IPS-20b (cell line): ENCODE measurements at regions not wholly inside any gene's neighbourhood (a gene's known extent, or its start where the extent isn't known, plus 50 kb on each side); places are given as distances from the start of the nearest gene placed in this dataset.
"Not testable (repeated sequence)": the region's sequence is repeated elsewhere in the genome, so short reads cannot be mapped to it uniquely, and the experiment has no call there.

ENCODE experiments used
- H3K27ac ChIP-seq: one replicate; pipeline ENCODE4 v1.5.1; 2013; ENCODE audit warnings: low read length
- H3K27me3 ChIP-seq: 2 replicates; pipeline ENCODE4 v1.6.1; 2013; ENCODE audit warnings: mild to moderate bottlenecking, low read length, inconsistent platforms; ENCODE audit not compliant: insufficient read depth
- H3K36me3 ChIP-seq: 2 replicates; pipeline ENCODE4 v1.6.1; 2013; ENCODE audit warnings: low read depth, mild to moderate bottlenecking, inconsistent platforms, low read length, moderate library complexity; ENCODE audit not compliant: insufficient read depth
- H3K4me1 ChIP-seq: 2 replicates; pipeline ENCODE4 v1.6.1; 2013; ENCODE audit warnings: mild to moderate bottlenecking, control low read depth, inconsistent platforms, low read length, moderate library complexity; ENCODE audit not compliant: insufficient read depth
- H3K4me3 ChIP-seq: 2 replicates; pipeline ENCODE4 v1.5.1; 2013; ENCODE audit warnings: mild to moderate bottlenecking, low read length, inconsistent platforms
- H3K9ac ChIP-seq: 2 replicates; pipeline ENCODE4 v1.6.1; 2013; ENCODE audit warnings: low read depth, mild to moderate bottlenecking, inconsistent platforms, low read length, moderate library complexity
- H3K9me3 ChIP-seq: 2 replicates; pipeline ENCODE4 v1.6.1; 2013; ENCODE audit warnings: mild to moderate bottlenecking, low read depth, low read length, inconsistent platforms; ENCODE audit not compliant: insufficient read depth

DNA sequence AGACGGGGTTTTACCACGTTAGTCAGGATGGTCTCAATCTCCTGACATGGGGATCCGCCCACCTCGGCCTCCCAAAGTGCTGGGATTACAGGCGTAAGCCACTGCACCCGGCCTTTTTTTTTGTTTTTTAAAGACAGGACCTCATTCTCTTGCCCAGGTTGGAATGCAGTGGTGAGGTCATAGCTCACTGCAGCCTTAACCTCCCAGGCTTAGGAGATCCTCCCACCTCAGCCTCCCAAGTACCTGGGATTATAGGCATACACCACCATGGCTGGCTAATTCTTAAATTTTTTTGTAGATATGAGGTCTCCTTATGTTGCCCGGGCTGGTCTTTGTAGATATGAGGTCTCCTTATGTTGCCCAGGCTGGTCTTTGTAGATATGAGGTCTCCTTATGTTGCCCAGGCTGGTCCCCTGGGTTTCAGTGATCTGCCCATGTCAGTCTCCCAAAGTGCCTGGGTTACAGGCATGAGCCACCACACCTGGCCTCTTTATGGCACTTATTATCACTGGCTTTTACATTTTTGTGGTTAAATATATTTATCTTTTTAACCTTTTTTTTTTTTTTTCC, 82.3 kb upstream of the RNU6-1 start:
- no peaks in the 10 kb centered on the region for H3K36me3 ChIP-seq
- no peak overlapping the region for H3K9ac ChIP-seq
- H3K27me3 ChIP-seq = no peaks in the 10 kb centered on the region
- H3K9me3 ChIP-seq = no peaks in the 10 kb centered on the region
- H3K4me1 ChIP-seq = no peaks in the 10 kb centered on the region; the same call in 1 of the 2 replicates
- no peak overlapping the region for H3K27ac ChIP-seq
- H3K4me3 ChIP-seq = no peak overlapping the region

DNA sequence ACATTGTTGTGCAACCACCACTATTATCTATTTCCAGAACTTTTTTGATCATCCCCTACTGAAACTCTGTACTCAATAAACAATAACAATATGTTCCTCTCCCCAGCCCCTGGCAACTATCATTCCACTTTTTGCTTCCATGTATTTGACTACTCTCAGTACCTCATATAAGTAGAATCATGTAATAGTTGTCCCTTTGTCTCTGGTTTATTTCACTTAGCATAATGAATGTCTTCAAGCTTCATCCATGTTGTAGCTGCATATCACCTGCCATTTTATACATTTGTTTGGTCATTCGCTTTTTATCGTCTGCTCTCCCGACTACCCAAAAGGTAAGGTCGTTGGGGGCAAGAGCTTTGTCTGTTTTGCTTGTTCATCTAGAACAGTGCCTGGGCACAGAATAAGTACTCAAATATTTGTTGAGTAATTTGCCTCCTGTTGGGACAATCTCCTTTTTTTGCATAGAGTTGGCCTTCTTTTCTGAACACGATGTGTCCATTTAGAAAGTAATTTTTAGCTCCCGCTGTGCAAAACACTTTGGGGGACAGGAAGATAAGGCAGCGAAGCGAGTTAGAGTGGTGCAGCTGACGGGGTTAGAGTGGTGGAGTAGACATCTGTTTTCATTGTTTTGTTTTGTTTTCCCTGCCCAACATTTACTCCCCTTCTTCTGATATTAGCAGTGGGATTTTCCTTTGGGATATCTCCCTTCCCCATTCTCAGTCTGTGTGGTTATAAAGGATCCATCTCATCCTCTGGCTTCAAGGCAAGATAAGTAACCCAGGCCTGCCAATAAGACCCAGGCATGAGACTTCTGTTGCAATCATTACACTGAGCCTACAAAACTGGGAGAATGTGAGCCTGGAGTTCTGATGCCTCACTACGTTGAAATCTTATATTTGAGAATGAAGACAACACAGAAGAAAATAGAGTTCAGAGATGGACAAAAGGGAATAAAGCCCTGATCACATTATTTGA, 83.4 kb upstream of the RNU6-1 start:
- Histone ChIP-seq H3K36me3 (no peaks in the 10 kb centered on the region), H3K4me1 (no peaks in the 10 kb centered on the region), H3K27me3 (no peaks in the 10 kb centered on the region), H3K4me3 (no peak overlapping the region), H3K9me3 (no peaks in the 10 kb centered on the region), H3K27ac (no peak overlapping the region), H3K9ac (no peak overlapping the region)

DNA sequence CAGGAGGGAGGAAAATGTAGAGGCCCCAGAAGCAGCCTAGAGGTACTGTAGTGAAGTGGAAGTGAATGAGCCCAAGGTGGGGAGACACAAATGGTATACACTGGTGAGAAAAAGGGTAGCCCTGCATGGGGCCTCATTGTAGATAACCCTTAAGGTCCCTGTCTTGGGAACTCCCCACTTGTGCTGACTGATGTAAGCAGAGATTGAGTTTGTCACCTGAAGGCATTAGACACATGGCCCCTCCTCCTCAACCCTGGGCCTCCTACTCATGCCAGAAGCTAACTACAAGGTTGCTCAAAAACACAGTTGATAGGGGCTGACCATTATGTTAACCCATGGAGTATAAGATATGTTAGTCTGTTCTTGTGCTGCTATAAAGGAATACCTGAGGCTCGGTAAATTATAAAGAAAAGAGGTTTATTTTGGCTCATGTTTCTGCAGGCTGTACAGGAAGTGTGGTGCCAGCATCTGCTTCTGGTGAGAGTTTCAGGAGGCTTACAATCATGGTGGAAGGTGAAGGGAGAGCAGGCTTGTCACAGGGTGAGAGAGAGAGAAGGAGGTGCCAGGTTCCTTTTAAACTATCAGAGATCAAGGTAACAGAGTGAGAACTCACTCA, 84.6 kb upstream of the RNU6-1 start:
- H3K9me3 ChIP-seq = no peaks in the 10 kb centered on the region
- no peak overlapping the region for H3K27ac ChIP-seq
- H3K27me3 ChIP-seq = no peaks in the 10 kb centered on the region
- no peak overlapping the region for H3K9ac ChIP-seq
- no peaks in the 10 kb centered on the region for H3K4me1 ChIP-seq
- no peak overlapping the region for H3K4me3 ChIP-seq
- no peaks in the 10 kb centered on the region for H3K36me3 ChIP-seq

DNA sequence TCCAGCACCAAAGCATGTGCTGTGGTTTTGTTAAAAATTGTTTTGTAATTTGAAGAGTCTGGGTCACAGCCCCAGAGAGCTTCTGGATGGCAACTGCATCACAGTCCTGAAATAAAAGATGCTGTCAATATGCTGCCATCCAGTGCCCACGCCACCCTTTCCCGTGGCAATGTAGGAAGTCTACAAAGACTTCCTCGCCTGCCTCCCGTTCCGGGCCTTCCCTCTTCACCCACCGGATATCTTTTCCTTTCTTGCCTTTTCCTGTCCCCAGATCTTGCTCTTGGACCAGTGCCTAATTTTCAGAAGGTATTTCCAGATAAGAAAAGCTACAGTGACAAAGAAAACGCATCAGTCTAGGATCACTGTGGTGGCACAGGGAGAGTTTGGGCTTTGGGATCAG, 85.3 kb upstream of the RNU6-1 start:
- Histone ChIP-seq H3K9ac (no peak overlapping the region), H3K27me3 (no peaks in the 10 kb centered on the region), H3K9me3 (no peaks in the 10 kb centered on the region), H3K36me3 (no peaks in the 10 kb centered on the region), H3K4me3 (no peak overlapping the region), H3K4me1 (no peaks in the 10 kb centered on the region), H3K27ac (no peak overlapping the region)

DNA sequence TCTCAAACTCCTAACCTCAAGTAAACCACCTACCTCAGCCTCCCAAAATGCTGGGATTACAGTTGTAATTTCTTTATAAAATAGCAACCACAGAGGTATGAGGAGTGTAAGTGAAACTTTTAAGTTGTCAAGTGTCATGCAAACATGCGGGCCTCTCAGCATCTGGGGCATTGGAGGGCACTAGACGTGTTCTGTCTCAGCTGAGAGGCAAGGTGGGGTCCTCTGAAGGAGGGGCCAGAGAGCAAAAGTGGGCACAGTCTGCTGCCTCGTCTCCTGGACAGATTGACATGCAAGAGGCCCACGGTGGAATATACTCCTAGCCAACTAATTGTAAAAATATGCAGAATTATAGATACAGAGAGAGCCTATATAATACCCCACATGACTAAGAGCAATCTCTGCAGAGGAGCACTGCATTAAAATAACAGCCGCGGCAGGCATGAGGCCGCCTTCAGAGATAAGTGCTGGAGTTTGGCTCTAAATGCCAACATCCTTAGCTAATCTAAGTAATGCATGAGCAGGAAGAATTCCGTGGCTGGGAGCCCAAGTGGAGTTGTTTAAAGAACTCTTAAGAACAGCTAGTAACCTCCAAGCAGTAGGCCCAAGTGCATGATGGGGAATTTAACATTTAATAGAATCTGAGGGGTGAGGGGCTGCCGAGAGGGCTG, 87.8 kb upstream of the RNU6-1 start:
- no peaks in the 10 kb centered on the region for H3K36me3 ChIP-seq

DNA sequence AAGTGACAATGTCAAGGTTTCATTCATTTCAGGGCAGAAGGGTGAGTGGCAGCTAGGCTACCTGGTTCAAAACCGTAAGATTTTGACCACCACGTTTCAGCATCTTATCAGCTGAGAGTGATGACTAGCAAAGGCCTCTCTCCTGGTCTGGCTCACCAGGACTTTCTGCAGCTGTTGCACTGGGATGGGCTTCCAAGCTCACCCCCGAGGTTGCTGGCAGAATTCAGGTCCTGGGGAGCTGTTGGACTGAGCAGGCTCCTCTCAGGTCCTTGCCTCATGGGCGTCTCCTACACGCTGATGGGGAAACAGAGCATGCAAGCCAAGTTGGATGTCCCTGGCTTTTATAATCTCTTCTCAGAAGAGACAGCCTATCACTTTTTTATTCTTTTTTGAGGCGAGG, 88.8 kb upstream of the RNU6-1 start:
- no peak overlapping the region for H3K4me3 ChIP-seq
- no peaks in the 10 kb centered on the region for H3K4me1 ChIP-seq
- no peaks in the 10 kb centered on the region for H3K27me3 ChIP-seq
- no peak overlapping the region for H3K9ac ChIP-seq
- H3K9me3 ChIP-seq = no peaks in the 10 kb centered on the region
- H3K36me3 ChIP-seq = no peaks in the 10 kb centered on the region
- H3K27ac ChIP-seq = no peak overlapping the region

More for the DNA sequence above, 87.8 kb upstream of the RNU6-1 start:
- Histone ChIP-seq H3K27me3 (no peaks in the 10 kb centered on the region), H3K27ac (no peak overlapping the region), H3K4me1 (no peaks in the 10 kb centered on the region), H3K9me3 (no peaks in the 10 kb centered on the region), H3K9ac (no peak overlapping the region), H3K4me3 (no peak overlapping the region)

- Histone ChIP-seq H3K4me3 (no peak overlapping the region), H3K27ac (no peak overlapping the region), H3K9me3 (no peaks in the 10 kb centered on the region)
These were observed 90.9 kb upstream of the RNU6-1 start for GRCh38 chr15:67930720-67931119.

DNA sequence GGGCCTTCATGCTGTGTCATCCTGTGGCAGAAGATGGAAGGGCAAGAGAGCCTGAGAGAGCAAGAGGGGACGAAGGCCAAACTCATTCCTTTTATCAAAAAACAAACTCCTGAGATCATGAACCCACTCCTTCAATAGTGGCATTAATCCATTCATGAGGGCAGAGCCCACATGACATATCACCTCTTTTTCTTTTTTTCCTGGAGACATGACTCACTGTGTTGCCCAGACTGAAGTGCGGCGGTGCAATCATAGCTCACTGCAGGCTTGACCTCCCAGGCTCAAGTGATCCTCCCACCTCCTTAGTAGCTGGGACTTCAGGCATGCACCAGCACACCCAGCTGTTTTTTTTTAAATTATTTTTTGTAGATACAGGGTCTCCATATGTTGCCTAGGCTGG, 92.0 kb upstream of the RNU6-1 start:
- H3K9me3 ChIP-seq = no peaks in the 10 kb centered on the region

More at GRCh38 chr15:67930720-67931119, 90.9 kb upstream of the RNU6-1 start:
- no peak overlapping the region for H3K9ac ChIP-seq
- no peaks in the 10 kb centered on the region for H3K27me3 ChIP-seq
- no peaks in the 10 kb centered on the region for H3K4me1 ChIP-seq
- no peaks in the 10 kb centered on the region for H3K36me3 ChIP-seq

DNA sequence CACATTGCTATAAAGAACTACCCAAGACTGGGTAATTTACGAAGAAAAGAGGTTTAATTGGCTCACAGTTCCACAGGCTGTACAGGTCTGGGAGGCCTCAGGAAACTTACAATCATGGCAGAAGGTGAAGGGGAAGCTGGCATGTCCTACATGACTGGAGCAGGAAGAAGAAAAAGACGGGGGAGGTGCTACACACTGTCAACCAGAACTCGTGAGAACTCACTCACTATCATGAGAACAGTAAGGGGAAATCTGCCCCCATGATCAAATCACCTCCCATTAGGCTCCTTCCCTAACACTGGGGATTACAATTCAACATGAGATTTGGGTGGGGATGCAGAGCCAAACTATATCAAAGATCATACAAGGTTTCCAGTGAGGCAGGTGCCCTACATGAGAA, 94.3 kb upstream of the RNU6-1 start:
- not testable (repeated sequence) for H3K9ac ChIP-seq, H3K4me3 ChIP-seq, H3K9me3 ChIP-seq, H3K27me3 ChIP-seq, H3K27ac ChIP-seq, H3K4me1 ChIP-seq, H3K36me3 ChIP-seq

More for the DNA sequence above, 92.0 kb upstream of the RNU6-1 start:
- Histone ChIP-seq H3K4me1 (no peaks in the 10 kb centered on the region), H3K27me3 (no peaks in the 10 kb centered on the region), H3K9ac (no peak overlapping the region), H3K4me3 (no peak overlapping the region), H3K27ac (no peak overlapping the region), H3K36me3 (no peaks in the 10 kb centered on the region)

- H3K36me3 ChIP-seq = no peaks in the 10 kb centered on the region
- H3K9me3 ChIP-seq = no peaks in the 10 kb centered on the region
- no peaks in the 10 kb centered on the region for H3K27me3 ChIP-seq
- no peak overlapping the region for H3K4me3 ChIP-seq
- H3K27ac ChIP-seq = no peak overlapping the region
- no peaks in the 10 kb centered on the region for H3K4me1 ChIP-seq
- no peak overlapping the region for H3K9ac ChIP-seq
These were observed 95.4 kb upstream of the RNU6-1 start for GRCh38 chr15:67935244-67935643.

DNA sequence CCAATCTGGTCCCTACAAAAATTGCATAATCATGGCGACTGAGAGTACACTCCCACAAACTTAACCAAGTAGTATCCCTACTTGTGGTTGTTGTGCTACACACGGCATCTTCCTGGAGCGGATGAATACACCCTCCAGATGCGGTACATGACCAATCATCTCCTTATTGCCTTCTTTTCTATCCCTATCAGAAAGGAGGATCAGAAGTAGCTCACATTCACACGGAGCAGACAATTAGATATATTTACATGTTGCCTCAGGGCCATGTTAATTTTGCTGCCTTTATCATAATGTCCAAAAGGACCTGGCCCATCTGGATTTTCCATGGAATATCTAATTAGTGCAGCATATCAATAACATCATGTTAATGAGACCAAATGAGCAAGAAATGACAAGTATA, 96.4 kb upstream of the RNU6-1 start:
- Histone ChIP-seq H3K4me3 (no peak overlapping the region), H3K9ac (no peak overlapping the region), H3K4me1 (no peaks in the 10 kb centered on the region), H3K36me3 (no peaks in the 10 kb centered on the region), H3K27ac (no peak overlapping the region), H3K27me3 (no peaks in the 10 kb centered on the region), H3K9me3 (no peaks in the 10 kb centered on the region)
